Activated gamma-delta T cell treated with Interleukin-2 at 50 U/mL for 16 hours (primary cell): ENCODE measurements at regions not wholly inside any gene's neighbourhood (a gene's known extent, or its start where the extent isn't known, plus 50 kb on each side); places are given as distances from the start of the nearest gene placed in this dataset.

ENCODE experiments used
- DNase-seq: peaks from one replicate; pipeline ENCODE4 v3.0.0-alpha.2; 2020

GRCh38 chr3:118029049-118029448, 1005.6 kb downstream of the IGSF11 start:
- no peak for DNase-seq

GRCh38 chr3:118036215-118036614, 998.4 kb downstream of the IGSF11 start:
- DNase-seq = no peak

GRCh38 chr3:118055381-118055780, 979.3 kb downstream of the IGSF11 start:
- no peak for DNase-seq

GRCh38 chr3:118057086-118057485, 977.6 kb downstream of the IGSF11 start:
- DNase-seq = no peak

- DNase-seq = no peak
These were observed 975.5 kb downstream of the IGSF11 start for GRCh38 chr3:118059096-118059495.

- no peak for DNase-seq
These were observed 967.2 kb downstream of the IGSF11 start for GRCh38 chr3:118067439-118067838.

GRCh38 chr3:118075873-118076272, 958.8 kb downstream of the IGSF11 start:
- DNase-seq = no peak

- DNase-seq = no peak
These were observed 957.3 kb downstream of the IGSF11 start for GRCh38 chr3:118077332-118077731.

GRCh38 chr3:118080889-118081288, 953.8 kb downstream of the IGSF11 start:
- DNase-seq = no peak

- no peak for DNase-seq
These were observed 946.0 kb downstream of the IGSF11 start for GRCh38 chr3:118088696-118089095.

GRCh38 chr3:118089563-118089962, 945.1 kb downstream of the IGSF11 start:
- no peak for DNase-seq

GRCh38 chr3:118097226-118097625, 937.4 kb downstream of the IGSF11 start:
- no peak for DNase-seq

GRCh38 chr3:118097660-118098059, 937.0 kb downstream of the IGSF11 start:
- no peak for DNase-seq

GRCh38 chr3:118098827-118099226, 935.8 kb downstream of the IGSF11 start:
- DNase-seq = no peak

- no peak for DNase-seq
These were observed 932.8 kb downstream of the IGSF11 start for GRCh38 chr3:118101891-118102290.

GRCh38 chr3:118102737-118103136, 931.9 kb downstream of the IGSF11 start:
- DNase-seq = no peak

- DNase-seq = no peak
These were observed 926.4 kb downstream of the IGSF11 start for GRCh38 chr3:118108201-118108600.

- DNase-seq = no peak
These were observed 925.9 kb downstream of the IGSF11 start for GRCh38 chr3:118108769-118109168.

- DNase-seq = no peak
These were observed 924.4 kb downstream of the IGSF11 start for GRCh38 chr3:118110211-118110610.

GRCh38 chr3:118116991-118117390, 917.7 kb downstream of the IGSF11 start:
- no peak for DNase-seq

- no peak for DNase-seq
These were observed 907.9 kb downstream of the IGSF11 start for GRCh38 chr3:118126751-118127150.

- no peak for DNase-seq
These were observed 906.7 kb downstream of the IGSF11 start for GRCh38 chr3:118127992-118128391.

- DNase-seq = no peak
These were observed 905.8 kb downstream of the IGSF11 start for GRCh38 chr3:118128886-118129285.

- DNase-seq = no peak
These were observed 896.9 kb downstream of the IGSF11 start for GRCh38 chr3:118137778-118138177.

- no peak for DNase-seq
These were observed 889.7 kb downstream of the IGSF11 start for GRCh38 chr3:118144919-118145318.
